Stimulated activated CD4-positive, alpha-beta T cell treated with anti-CD3 and anti-CD28 coated beads, Interleukin-2, amount 100 ng/mL, for 4 hours (primary cell): ENCODE measurements at regions not wholly inside any gene's neighbourhood (a gene's known extent, or its start where the extent isn't known, plus 50 kb on each side); places are given as distances from the start of the nearest gene placed in this dataset.

Experiments
- DNase-seq: peaks from one replicate; pipeline ENCODE4 v3.0.0-alpha.2; 2020; ENCODE audit warnings: low read depth

DNA sequence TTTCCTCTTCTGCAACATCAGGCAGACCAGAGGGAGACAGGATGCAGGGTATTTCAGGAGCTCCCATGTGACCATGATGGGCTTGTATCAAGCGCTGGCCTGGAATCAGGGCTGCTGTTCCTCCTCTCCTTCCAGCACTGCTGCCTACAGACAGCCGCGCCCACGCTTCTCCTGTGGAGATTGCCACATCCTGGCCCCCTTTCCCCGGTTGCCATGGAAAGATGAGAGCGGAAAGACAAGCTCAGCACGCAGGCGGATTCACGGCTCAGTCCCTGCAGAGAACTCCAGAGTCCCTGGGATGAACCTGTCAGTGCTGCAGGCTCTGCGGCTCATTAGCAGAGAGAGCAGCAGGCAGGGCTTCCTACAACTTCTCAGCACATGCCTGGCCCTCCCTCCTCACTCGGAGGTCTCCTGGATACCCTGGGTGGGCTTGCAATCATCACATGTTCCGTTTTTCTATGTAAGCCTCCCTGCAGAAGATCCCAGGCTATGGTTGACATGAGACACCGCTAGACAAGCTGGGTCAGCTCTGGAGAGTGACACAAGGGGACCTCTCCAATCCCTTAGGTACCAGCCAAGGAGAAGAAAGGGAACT lies 497.8 kb upstream of the MYT1L start:
- DNase-seq = no peak

DNA sequence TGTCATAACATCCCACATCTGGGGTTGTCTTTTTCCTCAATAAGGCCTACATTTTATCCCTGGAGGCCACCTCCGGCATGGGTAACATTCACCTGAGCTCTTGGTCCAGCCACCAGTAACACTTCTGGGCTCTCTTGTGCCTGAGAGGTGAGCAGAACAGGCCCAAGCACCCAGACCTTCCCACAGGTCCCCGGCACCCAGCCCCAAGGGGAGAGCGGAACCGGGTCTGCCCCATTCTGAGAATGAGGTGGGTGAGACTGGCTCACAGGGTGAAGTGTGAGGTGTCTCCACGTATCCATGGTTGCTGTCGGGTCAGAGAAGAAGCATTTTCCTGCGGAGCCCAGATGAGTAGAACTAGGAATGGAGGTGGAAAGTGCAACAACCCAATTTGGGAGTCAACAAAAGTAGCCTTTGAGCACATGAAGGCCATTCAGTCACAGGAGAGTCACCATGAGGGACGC lies 496.7 kb upstream of the MYT1L start:
- no peak for DNase-seq

DNA sequence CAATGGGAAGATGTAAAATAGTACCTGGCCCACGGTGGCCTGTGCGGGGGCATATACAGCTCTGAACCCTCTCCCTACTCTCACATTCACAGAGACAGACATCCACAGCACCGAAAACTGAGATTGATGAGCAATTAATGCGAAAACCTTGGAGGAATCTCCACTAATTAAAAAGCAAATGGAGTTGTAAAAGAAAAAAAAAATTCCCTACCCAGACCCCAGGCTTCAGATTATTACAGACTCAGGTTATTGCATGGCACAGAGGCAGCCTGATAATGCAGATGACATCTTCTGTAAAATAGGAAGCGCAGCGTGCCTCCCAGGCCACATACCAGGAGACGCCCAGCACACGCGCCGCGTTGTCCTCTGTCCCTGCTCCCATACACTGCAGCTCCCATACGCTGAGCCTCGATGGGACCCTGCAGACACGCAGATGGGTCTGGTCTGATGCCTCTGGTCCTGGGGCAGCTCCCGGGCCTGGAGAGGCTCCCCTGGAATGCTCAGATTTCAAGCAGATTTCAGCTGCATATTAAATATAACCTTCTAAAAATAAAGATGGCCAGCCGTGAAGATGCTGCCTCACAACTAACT lies 496.1 kb upstream of the MYT1L start:
- DNase-seq = no peak

DNA sequence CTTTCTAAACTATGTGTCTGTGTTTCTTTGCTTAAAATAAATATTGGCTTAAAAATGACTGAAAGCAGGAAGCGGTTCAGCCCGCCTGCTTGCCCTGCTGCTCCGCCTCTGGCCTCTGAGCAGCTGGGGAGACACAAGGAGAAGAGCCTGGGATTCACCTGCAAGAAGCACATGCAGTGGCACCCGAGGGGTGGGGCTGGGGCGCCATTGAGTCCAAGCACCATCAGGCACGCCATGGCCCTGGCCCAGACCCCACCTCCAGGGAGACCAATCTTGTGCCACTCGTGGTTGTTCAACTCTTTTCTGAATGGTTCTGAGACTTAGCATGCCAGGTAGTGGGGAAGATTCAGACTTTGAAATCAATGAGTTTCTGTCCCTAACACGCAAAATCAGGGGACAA lies 495.5 kb upstream of the MYT1L start:
- no peak for DNase-seq

DNA sequence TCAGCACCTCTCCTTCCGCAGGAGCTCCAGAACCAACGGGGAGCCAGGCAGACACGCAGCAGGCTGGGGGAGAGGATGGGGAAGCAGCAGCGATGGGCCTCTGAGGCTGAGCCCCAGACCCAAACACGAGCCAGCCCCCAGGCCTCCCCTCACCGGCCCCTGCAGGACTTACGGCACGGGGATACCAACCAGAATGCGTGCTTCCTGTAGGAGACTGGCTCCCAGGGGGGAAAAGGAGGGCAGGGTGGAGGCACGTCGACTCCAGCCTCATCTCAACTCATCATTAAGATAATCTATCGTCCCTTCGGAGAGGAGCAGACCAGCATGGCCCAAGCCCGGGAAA lies 495.1 kb upstream of the MYT1L start:
- no peak for DNase-seq

DNA sequence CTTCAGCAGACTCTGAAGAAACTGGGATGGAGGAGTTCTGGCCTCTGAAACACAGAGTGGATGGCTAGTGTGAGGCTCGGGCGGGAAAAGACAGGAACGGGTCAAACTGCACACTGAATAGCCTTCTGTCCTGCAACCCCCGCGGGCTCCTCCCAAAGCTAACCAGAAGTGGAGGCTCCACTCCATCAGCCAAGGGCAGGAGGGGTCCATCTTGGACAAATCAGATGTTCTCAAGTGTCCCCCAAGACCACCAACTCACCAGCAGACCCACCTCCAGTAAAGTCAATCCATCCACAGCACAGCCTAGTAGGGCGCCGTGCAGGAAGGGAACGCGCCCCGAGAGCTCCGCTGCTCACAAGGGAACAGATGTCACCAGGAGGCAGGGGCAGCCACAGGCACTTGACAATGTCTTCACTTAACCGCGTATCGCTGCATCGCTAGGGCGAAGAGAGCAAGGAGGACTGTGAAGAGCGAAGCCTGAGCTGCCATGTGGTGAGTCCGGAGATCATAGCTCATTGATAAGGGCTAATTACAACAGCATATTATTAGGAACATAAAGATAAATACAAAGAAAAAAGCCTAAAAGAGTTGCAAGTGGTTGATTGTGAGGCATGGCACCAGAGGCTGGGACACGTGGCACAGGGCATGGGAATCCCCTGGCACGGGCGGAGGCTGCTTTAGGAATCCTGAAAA lies 494.6 kb upstream of the MYT1L start:
- no peak for DNase-seq

DNA sequence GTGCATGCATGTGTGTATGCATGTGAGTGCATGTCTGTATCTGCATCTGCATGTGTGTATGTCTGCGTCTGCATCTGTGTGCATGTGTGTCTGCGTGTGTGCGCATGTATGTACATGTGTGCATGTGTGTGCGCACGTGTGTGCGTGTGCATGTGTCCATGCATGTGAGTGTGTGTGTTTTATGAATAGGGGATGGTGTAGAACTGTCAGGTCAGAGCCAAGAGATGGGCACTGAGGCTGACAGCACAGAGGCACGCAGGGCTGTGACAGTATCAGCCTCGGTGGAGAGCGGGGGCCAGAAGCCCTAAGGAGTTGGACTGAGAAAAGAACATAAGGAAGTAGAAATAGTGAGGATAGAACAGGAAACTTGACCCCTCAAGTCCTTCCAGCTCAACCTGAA lies 494.0 kb upstream of the MYT1L start:
- no peak for DNase-seq

DNA sequence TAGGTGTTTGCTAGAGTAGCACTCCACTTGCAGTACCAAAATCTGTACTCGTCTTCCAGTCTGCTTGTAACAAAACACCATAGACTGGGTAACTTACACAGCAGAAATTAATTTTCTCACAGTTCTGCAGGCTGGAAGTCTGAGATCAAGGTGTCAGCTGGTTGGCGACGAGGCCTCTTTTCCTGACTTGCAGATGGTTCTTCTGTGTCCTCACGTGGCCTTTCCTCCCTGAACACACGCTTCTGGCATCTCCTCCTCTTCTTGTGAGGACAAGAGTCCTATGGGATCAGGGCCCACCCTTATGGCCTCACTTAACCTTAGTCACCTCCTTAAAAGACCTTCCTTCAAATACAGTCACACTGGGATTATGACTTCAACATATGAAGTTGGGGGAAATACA lies 493.5 kb upstream of the MYT1L start:
- no peak for DNase-seq

DNA sequence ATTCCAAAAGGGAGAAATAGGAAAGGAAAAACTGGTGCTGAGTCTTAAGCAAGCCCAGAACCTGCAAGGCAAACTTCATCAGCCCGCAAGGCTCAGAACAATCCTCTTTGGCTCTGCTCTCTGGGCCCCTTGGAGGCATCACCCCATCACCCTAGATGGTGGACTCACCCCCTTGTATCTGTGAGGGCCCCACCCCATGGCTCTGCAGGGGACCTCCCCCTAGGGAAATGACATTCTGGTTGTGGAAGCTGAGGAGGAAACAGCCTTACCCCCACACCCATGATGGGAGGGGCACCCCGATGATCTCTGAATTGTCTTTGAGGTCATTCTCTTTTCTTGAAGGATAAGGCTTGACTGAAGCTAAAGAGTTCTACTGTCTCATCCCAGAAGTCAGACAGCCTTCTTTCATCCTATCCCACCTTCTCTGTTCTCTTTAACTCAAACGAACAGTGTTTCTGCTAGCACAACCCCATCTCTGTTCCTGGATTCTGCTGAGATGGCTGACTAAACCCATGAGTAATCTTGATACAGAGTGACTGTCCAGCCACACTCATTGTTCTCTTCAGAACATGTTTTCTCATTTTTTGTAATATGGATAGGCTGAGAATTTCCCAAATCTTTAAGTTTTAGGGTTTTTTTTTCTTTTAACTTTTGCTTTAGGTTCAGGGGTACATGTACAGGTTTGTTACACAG lies 492.1 kb upstream of the MYT1L start:
- DNase-seq = no peak

DNA sequence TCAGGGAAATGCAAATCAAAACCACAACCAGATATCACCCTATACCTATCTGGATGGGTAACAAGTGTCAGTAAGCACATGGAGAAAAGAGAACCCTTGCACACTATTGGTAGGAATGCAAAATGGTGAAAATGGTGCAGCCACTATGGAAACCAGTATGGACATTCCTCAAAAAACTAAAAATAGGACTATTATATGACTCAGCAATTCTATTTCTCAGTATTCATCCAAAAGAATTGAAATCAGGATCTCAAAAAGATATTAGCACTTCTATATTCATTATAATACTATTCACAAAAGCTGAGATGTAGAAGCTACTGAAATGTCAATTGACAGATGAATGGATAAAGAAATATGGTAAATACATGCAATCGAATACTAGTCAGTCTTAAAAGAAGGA lies 491.1 kb upstream of the MYT1L start:
- DNase-seq = no peak

DNA sequence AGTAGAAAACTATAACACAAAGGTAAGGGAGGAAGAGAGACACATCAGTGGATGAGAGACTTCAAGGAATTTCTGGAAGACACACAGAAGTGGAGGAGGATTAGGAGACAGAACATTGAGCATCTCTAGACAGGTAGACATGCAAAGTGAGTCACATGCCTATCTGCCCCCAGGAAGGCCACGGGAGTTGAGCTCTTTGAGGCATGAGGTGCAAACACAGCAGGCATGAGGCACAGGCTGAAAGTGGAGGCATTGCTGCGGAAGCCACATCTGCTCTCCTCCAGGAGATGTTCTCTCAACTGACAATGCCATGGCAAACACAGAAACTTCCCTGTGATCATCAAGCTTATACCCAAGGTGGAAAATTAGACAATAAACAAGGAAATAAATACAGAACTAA lies 481.6 kb upstream of the MYT1L start:
- no peak for DNase-seq

DNA sequence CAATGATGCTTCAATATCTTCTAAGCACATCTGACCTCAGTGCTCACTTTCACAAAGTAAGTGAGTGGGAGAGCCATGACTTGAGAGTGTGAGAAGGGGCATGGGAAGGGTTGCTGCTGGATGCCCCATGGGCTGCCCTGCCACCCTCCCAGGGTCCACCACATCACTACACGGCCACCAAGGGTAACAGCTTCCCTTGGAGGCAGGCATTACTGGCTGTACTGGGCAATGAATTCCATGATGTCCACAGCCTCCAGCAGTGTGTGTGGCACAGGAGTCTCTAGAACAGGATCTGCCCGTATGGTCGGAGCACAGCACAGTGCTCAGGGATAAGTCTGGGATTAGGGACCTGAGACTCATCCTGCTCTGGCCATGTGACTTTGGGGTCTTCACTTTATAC lies 481.0 kb upstream of the MYT1L start:
- DNase-seq = no peak

DNA sequence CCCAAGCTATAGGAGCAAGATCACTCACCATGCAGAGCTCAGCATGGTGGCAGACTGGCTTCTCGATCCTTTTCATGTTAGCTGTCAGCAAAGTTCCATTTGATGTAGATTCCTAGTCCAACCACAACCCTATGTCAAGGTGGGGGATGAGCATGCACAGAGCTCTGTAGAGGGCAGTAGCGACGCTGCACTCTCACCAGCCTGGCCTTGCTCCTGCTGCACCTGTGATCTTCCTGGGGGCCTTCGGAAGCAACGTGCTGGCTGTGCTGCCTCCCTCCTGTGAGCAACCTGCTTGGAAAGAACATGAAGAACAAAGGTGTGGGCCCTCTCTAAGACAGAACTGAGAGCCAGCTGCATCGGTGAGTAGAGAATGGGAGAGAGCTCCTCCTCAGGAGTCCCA lies 479.4 kb upstream of the MYT1L start:
- no peak for DNase-seq

DNA sequence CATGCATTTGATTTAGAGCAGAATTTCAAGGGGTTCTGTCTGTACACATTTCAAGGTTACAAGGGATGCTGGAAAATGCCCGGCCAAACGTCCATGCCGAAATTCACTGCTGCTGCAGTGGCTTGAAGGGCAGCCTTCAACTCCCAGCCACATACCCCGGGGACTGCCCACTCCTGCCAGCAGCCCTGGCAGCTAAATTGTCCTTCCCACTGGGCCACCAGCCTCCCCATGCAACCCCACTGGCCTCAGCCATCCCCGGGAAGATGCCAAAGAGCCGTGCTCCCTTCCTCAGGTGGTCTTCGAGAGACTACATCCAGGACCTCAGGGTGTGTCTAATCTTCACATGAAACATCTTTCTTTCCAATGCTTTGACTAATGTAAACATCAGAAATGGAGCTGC lies 478.7 kb upstream of the MYT1L start:
- DNase-seq = no peak

DNA sequence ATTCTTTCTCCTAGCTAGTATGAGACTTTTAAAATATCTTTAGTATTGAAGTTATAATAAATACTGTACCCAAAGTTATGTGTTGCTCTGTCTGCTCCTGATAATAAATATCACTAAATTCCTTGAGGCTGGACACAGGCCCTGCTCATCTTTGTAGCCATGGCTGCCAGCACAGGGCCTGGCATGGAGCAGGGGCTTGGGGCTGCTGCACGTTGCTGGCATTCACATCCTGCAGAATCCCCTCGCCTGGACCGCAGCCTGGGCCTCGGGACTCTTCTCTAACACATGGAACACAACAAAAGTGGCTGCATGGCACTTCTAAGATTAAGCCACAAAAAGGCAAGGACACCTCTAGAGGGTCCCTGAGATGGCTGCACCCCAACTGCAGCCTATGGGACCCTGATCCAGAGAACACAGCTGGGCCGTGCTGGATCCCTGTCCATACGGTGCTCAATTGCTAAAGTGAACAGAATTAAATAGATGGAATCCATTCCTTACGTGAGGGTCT lies 477.5 kb upstream of the MYT1L start:
- DNase-seq = no peak

DNA sequence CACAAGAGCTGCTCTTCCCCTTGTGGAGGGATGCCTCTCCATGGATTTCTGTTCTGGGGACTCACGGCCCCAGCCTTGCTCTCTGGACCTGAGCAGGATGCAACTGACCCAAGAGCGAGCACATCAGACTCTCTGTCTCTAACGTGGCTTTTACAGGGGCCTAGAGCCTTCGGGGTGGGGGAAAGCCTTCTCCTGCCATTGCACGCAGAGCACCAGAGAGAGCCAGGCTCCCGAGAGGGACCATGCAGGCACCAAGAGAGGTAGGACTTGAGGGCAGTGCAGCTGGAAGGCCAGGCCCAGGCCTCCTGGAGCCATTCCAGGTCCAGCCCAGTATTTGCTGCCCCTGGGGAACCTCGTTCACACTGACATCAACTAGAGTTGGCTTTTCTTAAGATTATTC lies 475.6 kb upstream of the MYT1L start:
- DNase-seq = no peak

DNA sequence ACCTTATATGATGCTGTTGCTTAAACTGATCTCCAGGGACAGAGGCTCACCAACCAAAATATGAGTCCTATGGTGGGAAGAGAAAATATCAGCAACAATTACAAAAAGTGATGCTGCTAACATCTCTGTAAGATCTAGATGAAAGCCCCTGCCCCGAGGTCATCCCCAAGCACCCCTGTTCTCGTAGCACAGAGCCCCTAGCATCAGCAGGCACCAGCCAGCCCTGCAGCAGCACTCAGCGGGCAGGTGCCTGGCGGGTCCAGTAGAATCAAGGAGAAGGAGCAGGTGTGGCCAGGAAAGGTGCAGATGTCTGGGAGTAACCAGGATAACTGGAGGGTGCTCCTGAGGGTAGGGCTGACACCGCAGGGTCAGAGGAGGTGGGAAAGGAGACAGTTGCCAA lies 474.2 kb upstream of the MYT1L start:
- DNase-seq = no peak

DNA sequence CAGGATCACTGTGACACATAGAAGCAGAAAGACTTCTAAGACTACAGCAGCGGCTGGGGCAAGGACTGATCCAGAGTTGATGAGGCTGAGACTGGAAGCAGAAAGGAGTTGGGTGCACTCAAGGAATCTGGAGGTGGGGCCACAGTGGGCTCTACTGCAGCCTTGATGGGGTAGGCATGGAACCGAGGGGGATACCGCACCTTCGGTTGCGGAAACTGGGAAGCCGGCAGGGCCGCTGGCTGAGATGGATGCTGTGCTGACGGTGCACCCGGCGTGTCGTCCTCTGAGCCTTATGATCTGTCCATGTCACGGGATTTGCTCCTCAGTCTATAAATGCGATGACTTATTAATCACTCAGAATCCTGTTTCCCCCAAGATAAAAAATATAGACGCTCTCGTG lies 473.5 kb upstream of the MYT1L start:
- DNase-seq = no peak

DNA sequence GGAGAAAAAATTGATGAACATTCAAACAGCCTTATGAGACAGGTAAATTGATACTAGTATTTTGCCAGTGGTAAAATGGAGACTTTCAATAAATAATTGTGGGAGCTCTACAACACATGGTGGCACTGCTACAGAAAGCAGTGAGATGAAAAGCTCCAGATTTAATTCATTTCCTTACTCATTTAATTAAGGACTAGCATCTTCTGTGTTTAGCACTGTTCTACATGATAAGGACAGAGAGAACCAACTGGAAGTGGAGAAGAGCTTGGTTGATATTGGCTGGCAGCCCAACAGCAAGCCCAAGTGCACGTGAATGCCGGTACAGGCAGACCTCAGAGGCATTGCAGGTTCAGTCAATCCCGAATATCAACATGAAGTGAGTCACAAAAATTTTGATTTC lies 470.4 kb upstream of the MYT1L start:
- DNase-seq = no peak

DNA sequence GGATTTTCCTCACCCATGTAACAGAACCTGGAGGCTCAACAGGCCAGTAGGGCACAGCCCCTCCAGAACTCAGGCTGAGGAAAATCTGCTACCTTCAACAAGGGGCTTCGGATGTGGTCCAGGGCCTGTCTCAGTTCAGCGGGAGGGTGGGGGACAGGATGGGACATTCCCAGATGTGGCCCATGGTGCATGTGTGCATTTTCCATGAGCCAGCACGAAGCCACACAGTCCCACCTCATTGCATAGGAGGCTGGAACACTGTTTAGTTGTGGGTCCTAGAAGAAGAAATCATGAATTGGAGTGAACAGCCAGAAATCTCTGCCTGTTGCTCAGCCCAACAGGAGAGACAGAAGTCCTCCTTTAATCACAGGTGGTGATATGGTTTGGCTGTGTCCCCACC lies 469.6 kb upstream of the MYT1L start:
- no peak for DNase-seq

DNA sequence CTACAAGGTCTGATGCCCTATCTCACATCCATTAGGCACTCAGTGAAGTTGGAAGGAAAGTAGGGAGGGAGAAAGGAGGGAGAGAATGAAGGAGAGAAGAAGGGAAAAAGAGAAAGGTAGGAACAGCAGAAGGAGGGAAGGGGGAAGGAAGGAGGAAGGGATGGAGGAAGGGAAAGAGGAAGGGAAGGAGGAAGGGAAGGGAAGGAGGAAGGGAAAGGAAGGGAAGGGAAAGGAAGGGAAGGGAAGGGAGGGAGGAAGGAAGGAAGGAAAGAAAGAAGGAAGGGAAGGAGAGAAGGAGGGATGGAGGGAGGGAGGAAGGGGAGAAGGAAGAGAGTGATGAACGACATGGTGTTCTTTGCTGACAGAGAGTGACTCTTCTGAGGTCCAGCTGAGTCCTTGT lies 468.9 kb upstream of the MYT1L start:
- no peak for DNase-seq

DNA sequence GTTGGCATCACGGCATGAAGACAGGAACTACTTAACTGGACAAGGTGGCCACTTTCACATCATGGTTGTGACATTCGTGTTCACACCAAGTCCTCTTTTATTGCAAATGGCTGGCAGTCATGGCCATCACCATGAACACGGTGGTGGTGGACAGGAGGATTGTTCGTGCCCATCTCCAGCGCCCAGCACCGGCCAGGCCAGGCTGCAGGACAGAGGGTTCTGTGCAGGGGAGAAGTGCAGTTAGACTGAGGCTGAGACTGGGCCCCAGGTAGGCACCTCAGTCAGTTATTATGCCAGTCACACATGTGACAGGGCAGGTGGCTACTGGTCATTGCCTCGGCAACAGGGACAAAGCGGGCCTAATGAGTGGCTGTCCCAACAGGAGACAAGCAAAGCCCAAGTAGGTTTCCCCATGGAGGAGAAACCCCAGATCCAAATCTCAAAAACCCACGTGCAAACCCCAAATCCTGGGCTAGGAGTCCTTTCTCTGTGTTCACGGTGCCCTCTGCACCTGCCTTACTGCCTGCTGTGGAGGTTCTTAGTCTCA lies 468.1 kb upstream of the MYT1L start:
- DNase-seq = no peak

DNA sequence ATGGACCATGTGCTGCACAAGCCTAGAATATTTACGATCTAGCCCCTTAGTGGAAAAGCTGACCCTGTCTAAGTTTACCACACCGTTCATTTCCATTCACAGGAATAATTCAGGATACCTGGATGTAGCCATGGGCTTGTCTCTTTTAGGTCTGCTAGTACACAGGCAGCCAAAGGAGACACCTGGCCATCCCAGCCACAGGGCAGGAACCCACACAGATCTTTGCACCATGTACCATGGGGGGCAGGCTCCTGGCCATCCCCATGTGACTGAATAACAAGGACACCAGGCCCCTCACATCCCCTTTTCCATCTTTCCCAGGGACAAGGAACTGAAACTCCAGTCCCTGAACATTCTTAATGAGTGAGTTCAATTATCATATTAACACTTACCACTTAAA lies 467.3 kb upstream of the MYT1L start:
- DNase-seq = no peak
